Heart right ventricle (tissue), 16 donors: ENCODE measurements at regions not wholly inside any gene's neighbourhood (a gene's known extent, or its start where the extent isn't known, plus 50 kb on each side); places are given as distances from the start of the nearest gene placed in this dataset.

Experiments used
- ATAC-seq, 8 donors: fragments of 200-7000 bp; cut with Tn5 transposase; one replicate each; pipeline ENCODE4 v1.9.1; 2020; ENCODE audit warnings: mild to moderate bottlenecking in 8 of 8, moderate library complexity in 8 of 8, moderate number of reproducible peaks in 1 of 8
- DNase-seq, 2 donors: peaks; one replicate each; pipeline ENCODE4 v3.0.0-alpha.2; 2020
- H3K27ac ChIP-seq, 10 donors: fragments of 200-600 bp; sonication (generic) in 2 of 10; one replicate each; pipeline versions ENCODE4 v1.5.0 to v1.8.0; 2020 to 2022; ENCODE audit warnings: mild to moderate bottlenecking in 3 of 10
- H3K27me3 ChIP-seq, 7 donors: fragments of 200-600 bp; one replicate each; pipeline ENCODE4 v1.8.0; 2021 to 2022; ENCODE audit warnings: mild to moderate bottlenecking in 2 of 7
- H3K36me3 ChIP-seq, 9 donors: fragments of 200-600 bp; sonication (generic) in 1 of 9; one replicate each; pipeline versions ENCODE4 v1.5.0 to v1.8.0; 2020 to 2022; ENCODE audit warnings: mild to moderate bottlenecking in 2 of 9
- H3K4me1 ChIP-seq, 9 donors: fragments of 200-600 bp; sonication (generic) in 1 of 9; one replicate each; pipeline versions ENCODE4 v1.5.0 to v1.8.0; 2020 to 2022; ENCODE audit warnings: mild to moderate bottlenecking in 4 of 9
- H3K4me3 ChIP-seq, 10 donors: fragments of 200-600 bp; sonication (generic) in 2 of 10; one replicate each; pipeline versions ENCODE4 v1.5.0 to v1.8.0; 2020 to 2022; ENCODE audit warnings: mild to moderate bottlenecking in 7 of 10, moderate library complexity in 2 of 10
- H3K9me3 ChIP-seq, 11 donors: fragments of 200-600 bp in 10 of 11; sonication (generic) in 2 of 11; one replicate each; pipeline versions ENCODE4 v1.5.0 to v1.8.0; 2013 to 2022; ENCODE audit warnings: mild to moderate bottlenecking in 2 of 11, control low read depth in 1 of 11, moderate library complexity in 1 of 11
- WGBS, 2 donors: extraction: QIAGEN DNeasy Blood & Tissue Kit; methylation state at CpG; one replicate each; pipeline ENCODE4 v1.1.7; 2013; ENCODE audit warnings: inconsistent platforms in 1 of 2; 5-methylcytosine and 5-hydroxymethylcytosine counted together
- intact Hi-C, 10 donors: fragments of 100-400 bp; cut with DNase I; formaldehyde crosslinking; loops; one replicate each; pipeline versions ENCODE4 v1.11.1 to v1.14.2; 2022
- TF ChIP-seq, protein P1 (sequence below), 9 donors: fragments of 200-600 bp; sonication (generic) in 2 of 9; IDR thresholded peaks; one replicate each; pipeline versions ENCODE4 v1.5.0 to v1.8.0; 2021 to 2022; ENCODE audit warnings: antibody characterized with exemption in 9 of 9, mild to moderate bottlenecking in 5 of 9, moderate library complexity in 1 of 9
- donor health status: Arrhythmogenic right ventricular cardiomyopathy.
- donor health status: ischemic (EF 13 %, LVEDD 7.1; RV severe dilation, severe dysfunction).
- donor health status: healthy with polysubstance abuse.
- donor health status: DM: no; HTN: yes; CAD: no.
- donor health status: DM: no; HTN: no; CAD: no.
- donor health status: ischemic (EF 25% LVEDD 6.9; RV normal size, moderate dysfunction).
- donor health status: ischemic (EF 25% LVEDD 5.7; RV mildly dilated, moderate dysfunction).
- donor health status: healthy.
- donor health status: DM: yes; HTN: yes; CAD: no.
- donor health status: Ischemic cardiomyopathy.
- donor health status: ischemic (EF 35%, LVEDD 5.7; RV mildly dilated, moderate dysfunction).
- donor health status: nonischemic (EF 11% LVEDD 7.7; RV severe dilation, severe dysfunction).
- donor health status: DM: yes; HTN: yes; CAD: no.
- donor health status: PGD.
- donor health status: ischemic (EF 29% LVEDD 5.4; RV normal size, mild dysfunction).
- donor health status: nonischemic (EF 23%, LVEDD 6.1; RV moderate dilation, normal function).

DNA sequence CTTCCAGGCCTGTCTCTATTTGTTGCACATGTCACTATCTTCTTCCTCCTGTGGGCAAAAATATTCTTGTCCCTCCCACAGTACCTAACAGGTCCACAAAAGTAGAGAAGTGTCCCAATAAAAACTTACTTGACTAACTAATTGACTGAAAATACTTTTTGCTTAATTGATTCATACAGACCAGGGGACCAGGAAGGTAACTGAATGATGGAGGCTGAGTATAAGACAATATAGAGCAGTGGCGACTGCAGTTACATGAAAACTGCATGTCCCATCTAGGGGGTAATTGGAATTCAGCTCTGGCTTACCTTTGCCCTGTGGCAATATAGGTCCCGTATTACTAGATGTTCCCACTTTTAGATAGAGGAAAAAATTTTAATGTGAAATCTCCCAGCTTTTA lies 112.9 kb upstream of the CREB1 start:
- H3K9me3 ChIP-seq = no peaks in the 10 kb centered on the region
- no peak overlapping the region for H3K4me3 ChIP-seq
- no peak for DNase-seq
- no peak for ATAC-seq
- H3K36me3 ChIP-seq = no peaks in the 10 kb centered on the region
- no peaks in the 10 kb centered on the region for H3K4me1 ChIP-seq
- intact Hi-C loops = no loop called here
- no peak overlapping the region for H3K27ac ChIP-seq
- H3K27me3 ChIP-seq = no peaks in the 10 kb centered on the region
- WGBS, 2 donors = 98 to 100% methylated on average over 2 of the region's 2 CpGs
- TF ChIP-seq, protein P1, sequence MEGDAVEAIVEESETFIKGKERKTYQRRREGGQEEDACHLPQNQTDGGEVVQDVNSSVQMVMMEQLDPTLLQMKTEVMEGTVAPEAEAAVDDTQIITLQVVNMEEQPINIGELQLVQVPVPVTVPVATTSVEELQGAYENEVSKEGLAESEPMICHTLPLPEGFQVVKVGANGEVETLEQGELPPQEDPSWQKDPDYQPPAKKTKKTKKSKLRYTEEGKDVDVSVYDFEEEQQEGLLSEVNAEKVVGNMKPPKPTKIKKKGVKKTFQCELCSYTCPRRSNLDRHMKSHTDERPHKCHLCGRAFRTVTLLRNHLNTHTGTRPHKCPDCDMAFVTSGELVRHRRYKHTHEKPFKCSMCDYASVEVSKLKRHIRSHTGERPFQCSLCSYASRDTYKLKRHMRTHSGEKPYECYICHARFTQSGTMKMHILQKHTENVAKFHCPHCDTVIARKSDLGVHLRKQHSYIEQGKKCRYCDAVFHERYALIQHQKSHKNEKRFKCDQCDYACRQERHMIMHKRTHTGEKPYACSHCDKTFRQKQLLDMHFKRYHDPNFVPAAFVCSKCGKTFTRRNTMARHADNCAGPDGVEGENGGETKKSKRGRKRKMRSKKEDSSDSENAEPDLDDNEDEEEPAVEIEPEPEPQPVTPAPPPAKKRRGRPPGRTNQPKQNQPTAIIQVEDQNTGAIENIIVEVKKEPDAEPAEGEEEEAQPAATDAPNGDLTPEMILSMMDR (IDR thresholded peaks at IDR 0.05) = no peak

DNA sequence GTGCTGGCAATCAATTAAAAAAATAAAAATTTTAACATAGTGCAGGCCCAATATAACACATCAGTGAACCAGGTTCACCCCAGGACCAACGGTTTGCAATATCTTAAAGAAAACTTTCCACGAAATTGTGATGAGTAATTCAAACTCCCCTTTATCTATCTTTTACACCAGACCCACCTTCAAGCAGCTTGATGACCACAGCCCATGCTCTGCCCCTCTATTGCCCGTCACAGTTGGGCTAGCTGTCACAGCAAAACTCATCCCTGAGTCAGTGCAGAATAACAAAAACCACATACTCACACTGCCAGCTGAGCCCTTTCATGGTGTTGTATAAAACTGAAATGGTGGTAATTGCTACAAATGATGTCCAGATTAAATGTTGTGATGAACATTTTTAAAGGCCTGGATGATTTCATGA lies 112.5 kb upstream of the CREB1 start:
- intact Hi-C loops = no loop called here
- WGBS, 2 donors = 76 to 77% methylated on average over 3 of the region's 3 CpGs

DNA sequence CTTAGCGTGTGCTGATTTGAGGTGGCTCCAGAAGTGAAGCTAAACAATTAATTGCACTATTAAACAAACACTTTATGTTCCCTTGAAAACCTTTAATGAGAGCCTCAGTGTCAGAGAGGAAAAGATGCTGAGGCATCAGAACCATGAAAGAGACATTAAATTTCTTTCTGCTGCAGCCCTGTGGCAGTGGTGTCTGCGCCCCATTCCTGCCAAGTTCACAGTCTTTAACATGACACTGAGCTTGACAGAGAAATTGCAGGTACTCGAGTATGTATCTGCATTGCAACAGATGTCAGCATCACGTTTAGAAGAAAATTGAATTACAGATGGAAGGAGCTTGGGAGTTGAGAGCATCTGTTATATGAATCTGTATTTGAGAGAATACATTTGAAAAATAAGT lies 111.3 kb upstream of the CREB1 start:
- TF ChIP-seq, protein P1 (IDR thresholded peaks at IDR 0.05) = no peak
- Histone ChIP-seq H3K36me3 (no peaks in the 10 kb centered on the region), H3K9me3 (no peaks in the 10 kb centered on the region), H3K4me1 (no peaks in the 10 kb centered on the region), H3K4me3 (no peak overlapping the region), H3K27me3 (no peaks in the 10 kb centered on the region), H3K27ac (no peak overlapping the region)
- no peak for ATAC-seq
- DNase-seq = no peak
- 52 to 57% methylated on average over 4 of the region's 4 CpGs for WGBS, 2 donors
- intact Hi-C loops = no loop called here

More for the DNA sequence above, 112.5 kb upstream of the CREB1 start:
- H3K4me1 ChIP-seq = no peaks in the 10 kb centered on the region
- ATAC-seq = no peak
- H3K9me3 ChIP-seq = no peaks in the 10 kb centered on the region
- no peak overlapping the region for H3K27ac ChIP-seq
- no peaks in the 10 kb centered on the region for H3K36me3 ChIP-seq
- no peaks in the 10 kb centered on the region for H3K27me3 ChIP-seq
- no peak overlapping the region for H3K4me3 ChIP-seq
- DNase-seq = no peak
- TF ChIP-seq, protein P1 (IDR thresholded peaks at IDR 0.05) = no peak

DNA sequence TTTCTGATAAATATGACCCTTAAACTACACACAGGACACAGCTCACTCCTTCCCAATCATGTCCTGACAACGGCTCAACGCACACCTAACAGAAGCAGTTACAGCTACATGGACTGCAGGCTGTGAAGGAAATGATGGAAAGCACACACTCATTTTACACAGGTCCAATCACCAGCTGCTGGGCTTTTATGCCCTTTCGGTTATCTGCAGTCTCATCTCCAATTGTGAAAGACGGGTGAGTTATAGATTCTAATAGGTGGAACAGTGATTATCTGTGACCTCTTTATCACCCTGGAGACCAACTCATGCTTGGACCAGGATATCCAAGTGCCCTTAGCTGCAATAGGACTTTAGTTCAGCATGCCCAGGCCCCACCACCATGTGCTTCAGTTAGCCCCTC lies 110.4 kb upstream of the CREB1 start:
- Histone ChIP-seq H3K27me3 (no peaks in the 10 kb centered on the region), H3K27ac (no peak overlapping the region), H3K4me3 (no peak overlapping the region), H3K4me1 (no peaks in the 10 kb centered on the region), H3K9me3 (no peaks in the 10 kb centered on the region), H3K36me3 (no peaks in the 10 kb centered on the region)
- no peak for ATAC-seq
- intact Hi-C loops = no loop called here
- no peak for DNase-seq
- TF ChIP-seq, protein P1 (IDR thresholded peaks at IDR 0.05) = no peak
- WGBS, 2 donors = 89 to 92% methylated on average over 4 of the region's 4 CpGs

DNA sequence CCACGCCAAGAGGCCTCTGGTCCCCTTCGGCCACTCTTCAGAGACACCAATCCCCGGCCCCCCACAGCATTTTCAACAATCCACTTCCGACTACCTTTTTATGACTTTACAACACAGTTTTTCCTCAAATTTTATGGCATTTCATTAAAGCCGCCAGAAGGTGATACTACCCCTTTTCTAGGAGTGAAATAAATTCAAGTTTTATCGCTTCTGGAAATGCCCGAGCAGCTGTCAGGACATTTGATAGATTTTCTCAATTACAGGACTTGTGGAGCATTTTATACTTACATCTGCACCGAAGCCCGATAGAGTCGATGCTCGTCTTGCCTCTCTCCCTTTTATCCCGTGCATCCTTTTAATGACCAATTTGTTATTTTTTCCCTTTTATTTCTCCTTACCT lies 108.1 kb upstream of the CREB1 start:
- no peaks in the 10 kb centered on the region for H3K36me3 ChIP-seq
- no peak overlapping the region for H3K27ac ChIP-seq
- no peaks in the 10 kb centered on the region for H3K4me1 ChIP-seq
- H3K9me3 ChIP-seq = no peaks in the 10 kb centered on the region
- no peak for DNase-seq
- H3K27me3 ChIP-seq = no peaks in the 10 kb centered on the region
- WGBS, 2 donors = 95 to 96% methylated on average over 12 of the region's 12 CpGs
- TF ChIP-seq, protein P1 (IDR thresholded peaks at IDR 0.05) = no peak
- no peak overlapping the region for H3K4me3 ChIP-seq
- ATAC-seq = no peak
- intact Hi-C loops = no loop called here
